ENCODE measurements at regions not wholly inside any gene's neighbourhood (a gene's known extent, or its start where the extent isn't known, plus 50 kb on each side); places are given as distances from the start of the nearest gene placed in this dataset.
A peak's percentile ranks its signal among the peaks of the same experiment; 100 is the strongest.
"Not testable (repeated sequence)": the region's sequence is repeated elsewhere in the genome, so short reads cannot be mapped to it uniquely, and the experiment has no call there.

DNA sequence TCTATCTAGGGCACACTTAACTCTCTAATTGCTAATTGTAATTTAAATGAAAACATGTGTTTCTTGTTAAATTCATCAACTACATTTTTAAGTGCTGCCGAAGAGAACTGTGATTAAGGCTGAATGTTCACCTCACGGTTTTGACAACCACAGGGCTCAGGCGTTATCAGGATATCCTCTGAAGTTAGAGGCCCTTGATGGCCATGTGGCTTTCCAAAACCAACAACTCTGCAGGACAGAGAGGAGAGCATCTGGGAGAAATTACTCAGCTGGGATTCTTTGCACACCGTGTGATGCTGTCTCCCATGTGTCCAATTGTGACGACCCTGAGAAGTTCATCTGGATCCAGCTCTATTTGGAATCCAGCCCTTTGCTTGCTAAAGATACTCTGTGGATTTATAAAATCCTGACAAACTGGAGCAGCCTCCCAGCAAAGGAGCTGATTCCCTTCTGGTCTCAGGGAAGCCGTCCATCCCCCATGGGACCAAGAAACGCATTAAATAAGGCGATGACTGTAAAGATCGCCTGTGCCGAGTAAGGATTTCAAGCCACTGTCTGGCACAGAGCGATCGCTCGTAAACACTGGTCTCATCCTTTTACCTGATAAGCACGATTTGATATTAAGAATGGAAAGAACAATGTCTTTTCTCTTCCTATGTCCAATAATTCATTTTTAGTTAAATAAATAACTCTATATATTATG, 401.1 kb downstream of the CD83 start:
- no peak for DNase-seq (ENCODE audit: low read depth in 2 of 2)

- DNase-seq (ENCODE audit: low read depth in 2 of 2), result no peak
These were observed 402.5 kb downstream of the CD83 start for GRCh38 chr6:14520029-14520428.

DNA sequence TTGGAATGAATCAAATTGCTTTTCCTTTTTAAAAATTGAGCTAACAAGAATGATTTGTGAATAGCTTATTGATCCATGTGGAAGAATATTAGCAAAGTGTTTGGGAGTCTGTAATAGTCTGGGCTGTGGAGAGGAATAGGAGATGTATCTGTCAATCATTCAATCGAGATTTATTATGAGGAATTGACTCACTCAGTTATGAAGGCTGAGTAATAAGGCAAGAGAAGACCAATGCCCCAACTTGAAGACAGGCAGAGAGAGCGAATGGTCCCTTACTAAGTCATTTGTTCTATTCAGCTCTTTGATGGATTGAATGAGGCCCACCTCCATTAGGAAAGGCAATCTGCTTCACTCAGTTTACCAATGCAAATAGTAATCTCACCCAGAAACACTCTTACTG, 403.0 kb downstream of the CD83 start:
- DNase-seq (ENCODE audit: low read depth in 2 of 2), result no peak

GRCh38 chr6:14521141-14521540, 403.6 kb downstream of the CD83 start:
- DNase-seq (ENCODE audit: low read depth in 2 of 2), result no peak

GRCh38 chr6:14521861-14522260, 404.3 kb downstream of the CD83 start:
- not testable (repeated sequence) for DNase-seq (ENCODE audit: low read depth in 2 of 2)

DNA sequence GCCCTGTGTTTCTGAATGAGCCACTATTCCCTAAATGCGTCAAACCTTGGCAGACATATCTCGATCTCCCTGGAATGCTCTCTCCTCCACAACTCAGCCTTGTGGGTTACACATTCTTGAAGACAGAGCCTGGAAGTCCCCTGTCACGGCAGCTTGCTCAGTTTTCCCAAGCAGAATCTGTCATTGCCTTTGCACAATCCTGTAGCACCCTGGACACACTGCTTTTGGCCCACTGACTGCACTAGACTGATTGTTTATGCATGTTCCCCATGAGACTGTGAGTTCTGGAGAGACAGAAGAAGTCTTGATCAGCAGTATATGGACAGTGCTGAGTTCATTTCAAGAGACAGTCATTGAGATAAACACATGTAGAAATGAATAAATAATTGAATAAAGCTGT, 406.7 kb downstream of the CD83 start:
- DNase-seq (ENCODE audit: low read depth in 2 of 2), result no peak

DNA sequence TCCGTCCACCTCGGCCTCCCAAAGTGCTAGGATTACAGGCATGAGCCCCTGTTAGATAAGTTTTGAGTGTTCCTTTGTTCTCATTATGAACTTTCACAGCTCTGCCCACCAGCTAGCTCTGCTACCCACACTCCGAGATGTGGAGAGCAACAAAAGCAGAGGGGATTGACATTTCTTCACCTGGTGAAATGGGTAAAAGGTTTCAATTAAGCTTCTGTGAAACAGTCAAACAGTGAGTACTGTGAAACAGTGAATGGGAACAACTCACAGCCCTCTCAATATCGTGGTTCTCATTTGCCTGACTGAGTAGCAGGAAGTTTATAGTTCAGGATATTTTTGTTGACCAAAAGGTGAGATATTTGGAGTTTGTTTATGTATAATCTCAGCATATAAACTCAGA, 412.8 kb downstream of the CD83 start:
- DNase-seq (ENCODE audit: low read depth in 2 of 2), result no peak

GRCh38 chr6:14533446-14533845, 415.9 kb downstream of the CD83 start:
- DNase-seq (ENCODE audit: low read depth in 2 of 2), result no peak

GRCh38 chr6:14537030-14537429, 419.5 kb downstream of the CD83 start:
- DNase-seq (ENCODE audit: low read depth in 2 of 2), result no peak

DNA sequence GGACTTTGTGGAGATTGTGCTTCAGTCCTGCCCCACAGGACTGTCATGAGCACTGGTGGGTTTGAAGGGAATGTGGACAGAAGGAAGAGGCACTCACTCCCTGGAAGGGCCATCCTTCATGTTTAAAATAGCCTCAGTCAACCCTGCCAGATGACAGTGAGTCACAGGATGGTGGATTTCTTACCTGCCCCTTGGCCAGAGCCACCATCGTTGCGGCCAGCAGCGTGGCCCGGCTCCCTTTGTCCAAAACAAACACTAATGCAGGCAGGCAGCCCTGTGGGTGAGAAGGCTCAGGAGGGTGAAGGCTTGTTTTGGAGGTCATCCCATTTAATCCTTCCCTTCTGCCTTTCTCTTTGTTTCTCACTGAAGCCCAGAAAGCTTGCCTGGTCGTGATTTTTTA, 422.7 kb downstream of the CD83 start:
- DNase-seq (ENCODE audit: low read depth in 2 of 2), result no peak

DNA sequence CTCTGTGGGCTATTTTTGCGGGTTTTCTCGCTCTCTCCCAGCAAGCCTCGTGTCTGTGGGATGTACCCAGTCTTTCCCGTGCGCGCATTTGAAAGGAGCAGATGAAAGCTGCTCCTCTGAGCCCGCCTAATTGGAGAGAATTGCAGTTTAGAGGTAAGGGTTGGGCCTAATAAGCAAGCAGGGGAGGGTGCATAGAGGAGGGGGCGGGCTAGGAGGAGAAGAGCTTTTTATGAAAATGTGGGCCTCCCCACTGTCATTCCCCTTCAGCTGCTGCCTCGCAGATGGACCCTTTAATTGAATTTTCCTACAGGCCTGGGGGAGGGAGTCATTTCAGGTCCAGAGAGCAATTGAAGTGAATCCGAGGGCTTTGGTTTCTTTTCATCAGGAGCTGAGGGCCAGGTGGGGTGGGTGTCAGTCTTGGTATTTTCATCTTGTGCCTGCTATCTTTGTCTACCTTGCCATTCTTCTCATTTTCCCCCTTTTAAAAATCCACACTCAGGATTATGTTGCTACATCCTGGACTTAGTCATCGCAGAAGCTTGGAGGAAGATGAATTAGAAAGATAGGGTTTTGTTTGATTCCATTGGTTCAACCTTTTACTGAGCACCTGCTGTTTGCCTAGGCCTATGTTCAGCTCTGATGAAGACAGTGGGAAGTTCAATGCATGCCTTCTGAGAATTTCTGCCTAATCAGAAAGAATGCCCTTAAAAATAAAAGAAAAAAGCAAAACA, 423.4 kb downstream of the CD83 start:
- DNase-seq (ENCODE audit: low read depth in 2 of 2), result no peak

GRCh38 chr6:14542670-14543366, 425.2 kb downstream of the CD83 start:
- DNase-seq (ENCODE audit: low read depth in 2 of 2), result peak; percentile 69 to 74

- DNase-seq (ENCODE audit: low read depth in 2 of 2), result no peak
These were observed 426.5 kb downstream of the CD83 start for GRCh38 chr6:14543971-14544585.

GRCh38 chr6:14544666-14545065, 427.1 kb downstream of the CD83 start:
- DNase-seq (ENCODE audit: low read depth in 2 of 2), result no peak

DNA sequence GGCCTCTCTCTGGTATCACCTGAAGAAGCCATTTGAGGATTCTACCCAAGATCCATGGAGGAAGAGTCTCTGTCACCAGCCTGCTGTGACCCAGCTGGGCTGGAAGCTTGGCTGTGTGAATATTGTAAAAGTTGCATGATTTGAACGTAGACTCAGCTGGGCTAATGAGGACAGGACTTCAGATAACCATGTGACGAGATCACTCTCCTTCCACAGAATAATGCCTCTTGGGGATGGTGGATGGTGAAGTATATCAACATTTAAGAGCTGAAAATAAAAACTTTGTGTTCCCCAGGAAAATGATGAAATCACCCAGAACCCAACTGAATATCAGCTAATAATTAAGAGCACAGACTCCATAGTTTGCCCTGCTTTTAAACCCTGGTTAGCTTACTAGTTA, 427.9 kb downstream of the CD83 start:
- no peak for DNase-seq (ENCODE audit: low read depth in 2 of 2)

GRCh38 chr6:14546036-14546435, 428.5 kb downstream of the CD83 start:
- no peak for DNase-seq (ENCODE audit: low read depth in 2 of 2)

GRCh38 chr6:14547284-14547998, 429.9 kb downstream of the CD83 start:
- DNase-seq (ENCODE audit: low read depth in 2 of 2), result no peak

DNA sequence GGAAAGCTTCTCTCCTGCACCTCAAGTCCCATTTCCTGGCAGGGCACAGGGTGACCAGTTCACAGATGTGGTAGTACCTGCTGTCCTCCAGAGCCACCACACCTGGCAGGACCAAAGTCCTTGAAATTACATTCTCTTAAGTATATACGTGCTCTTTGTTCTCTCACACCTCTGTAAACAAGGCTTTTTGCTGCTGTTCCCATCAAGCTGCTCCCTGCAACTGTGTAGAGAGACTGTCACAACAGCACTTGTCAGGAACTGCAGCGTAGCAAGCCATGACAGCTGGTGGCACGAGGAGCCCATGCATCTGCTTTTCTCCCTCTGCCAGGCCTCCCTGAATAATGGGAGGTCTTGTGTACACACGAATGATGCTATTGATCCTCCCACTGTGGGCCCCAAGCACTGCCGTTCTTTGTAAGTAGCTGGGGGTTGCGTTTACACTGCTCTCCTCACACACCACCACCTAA, 431.8 kb downstream of the CD83 start:
- no peak for DNase-seq (ENCODE audit: low read depth in 2 of 2)

DNA sequence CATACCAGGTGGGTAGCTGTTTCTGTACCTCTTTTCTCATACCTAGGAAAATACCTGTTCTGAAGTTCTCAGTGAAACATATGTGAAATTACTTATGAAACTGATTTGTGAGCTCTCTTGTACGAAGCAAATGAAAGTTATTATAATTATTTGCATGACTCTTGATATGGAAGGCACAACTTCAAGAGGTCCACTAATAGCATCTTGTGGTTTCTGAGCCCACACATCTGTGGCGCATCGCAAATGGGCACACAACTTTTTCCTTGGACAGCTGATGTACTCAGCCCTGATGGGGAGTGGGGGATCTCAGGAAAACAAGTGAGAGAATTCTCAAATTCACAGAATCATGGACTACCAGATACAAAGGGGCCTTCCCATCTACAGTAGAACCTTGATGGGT, 432.3 kb downstream of the CD83 start:
- DNase-seq (ENCODE audit: low read depth in 2 of 2), result no peak

- no peak for DNase-seq (ENCODE audit: low read depth in 2 of 2)
These were observed 432.8 kb downstream of the CD83 start for GRCh38 chr6:14550410-14550809.

DNA sequence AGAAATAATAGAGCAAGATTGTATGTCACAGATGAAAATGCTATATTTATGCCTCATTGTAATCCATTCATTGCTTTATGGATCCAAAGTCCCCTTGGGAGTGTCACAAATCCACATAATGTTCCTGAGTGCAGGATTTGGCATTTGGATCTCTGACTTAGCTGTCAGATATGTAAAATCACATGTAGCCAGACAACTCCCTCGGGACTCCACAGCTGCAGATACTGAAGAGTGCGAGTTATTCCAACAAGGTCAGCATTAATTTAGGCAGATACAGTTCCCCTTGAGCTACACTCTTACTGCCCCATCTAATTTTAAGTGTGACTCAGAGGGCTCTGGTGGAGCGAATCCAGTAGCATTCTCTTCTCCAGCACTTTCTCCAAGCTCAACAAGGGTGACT, 433.2 kb downstream of the CD83 start:
- DNase-seq (ENCODE audit: low read depth in 2 of 2), result no peak

DNA sequence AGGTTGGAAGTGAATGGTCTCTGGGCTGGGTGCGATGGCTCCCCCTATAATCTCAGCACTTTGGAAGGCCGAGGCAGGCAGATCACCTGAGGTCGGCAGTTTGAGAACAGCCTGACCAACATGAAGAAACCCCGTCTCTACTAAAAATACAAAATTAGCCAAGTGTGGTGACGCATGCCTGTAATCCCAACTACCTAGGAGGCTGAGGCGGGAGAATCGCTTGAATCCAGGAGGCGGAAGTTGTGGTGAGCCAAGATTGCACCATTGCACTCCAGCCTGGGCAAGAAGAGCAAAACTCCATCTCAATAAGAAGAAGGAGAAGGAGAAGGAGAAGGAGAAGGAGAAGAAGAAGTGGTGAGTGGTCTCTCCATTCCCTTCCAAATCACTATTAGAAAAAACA, 434.0 kb downstream of the CD83 start:
- not testable (repeated sequence) for DNase-seq (ENCODE audit: low read depth in 2 of 2)

Measured in stimulated activated CD8-positive, alpha-beta memory T cell treated with anti-CD3 and anti-CD28 coated beads, Interleukin-15, amount 100 ng/mL, for 48 hours (primary cell).